Astrocyte (in vitro differentiated cells and primary cell): ENCODE measurements at regions not wholly inside any gene's neighbourhood (a gene's known extent, or its start where the extent isn't known, plus 50 kb on each side); places are given as distances from the start of the nearest gene placed in this dataset.

Source experiments
- CTCF ChIP-seq: IDR thresholded peaks from 2 replicates; pipeline ENCODE4 v1.5.1; 2011; ENCODE audit warnings: low read depth, mild to moderate bottlenecking, inconsistent platforms, low read length, moderate library complexity; ENCODE audit not compliant: insufficient read depth
- EZH2 ChIP-seq: IDR thresholded peaks from 2 replicates; pipeline ENCODE4 v1.6.1; 2012; ENCODE audit warnings: mild to moderate bottlenecking, low read length, inconsistent platforms; ENCODE audit not compliant: insufficient read depth

DNA sequence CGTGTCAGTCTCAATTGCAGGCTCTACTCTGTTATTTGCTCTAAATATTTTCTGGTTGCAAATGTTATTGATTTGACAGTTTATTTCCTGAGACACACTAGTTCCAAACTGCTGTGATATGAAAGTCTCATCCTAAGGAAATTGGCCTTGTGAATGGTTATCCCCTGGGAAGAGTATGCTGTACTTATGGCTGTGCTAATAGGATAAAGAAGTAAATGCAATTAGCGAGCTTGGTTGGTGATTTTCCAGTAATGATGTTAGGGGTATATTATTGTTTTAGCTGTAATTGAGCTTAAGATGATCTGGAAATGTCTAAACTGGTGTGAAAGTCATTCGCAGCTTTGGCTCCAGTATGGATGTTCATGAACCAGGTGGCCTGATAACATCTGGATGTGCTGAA, 197.9 kb downstream of the SUDS3 start:
- no peak for TF ChIP-seq CTCF
- no peak for TF ChIP-seq EZH2
